Kidney epithelial cell (primary cell): ENCODE measurements at regions not wholly inside any gene's neighbourhood (a gene's known extent, or its start where the extent isn't known, plus 50 kb on each side); places are given as distances from the start of the nearest gene placed in this dataset.

Source experiments
- DNase-seq: peaks from one replicate; pipeline ENCODE4 v3.0.0-alpha.2; 2010; ENCODE audit warnings: low read depth
- H3K27me3 ChIP-seq: 2 replicates; pipeline ENCODE4 v1.6.0; 2011; ENCODE audit warnings: low read length; ENCODE audit not compliant: control insufficient read depth, insufficient read depth
- H3K36me3 ChIP-seq: 2 replicates; pipeline ENCODE4 v1.5.1; 2011; ENCODE audit warnings: low read length; ENCODE audit not compliant: control insufficient read depth, insufficient read depth
- H3K4me3 ChIP-seq: 2 replicates; pipeline ENCODE4 v1.5.1; 2011; ENCODE audit warnings: low read depth, mild to moderate bottlenecking, control low read depth, low read length
- TF ChIP-seq, protein P1 (sequence below): IDR thresholded peaks from 2 replicates; pipeline ENCODE4 v1.5.1; 2011; ENCODE audit warnings: mild to moderate bottlenecking, moderate library complexity, low read length, control low read depth, inconsistent platforms; ENCODE audit not compliant: insufficient read depth, poor library complexity, severe bottlenecking

DNA sequence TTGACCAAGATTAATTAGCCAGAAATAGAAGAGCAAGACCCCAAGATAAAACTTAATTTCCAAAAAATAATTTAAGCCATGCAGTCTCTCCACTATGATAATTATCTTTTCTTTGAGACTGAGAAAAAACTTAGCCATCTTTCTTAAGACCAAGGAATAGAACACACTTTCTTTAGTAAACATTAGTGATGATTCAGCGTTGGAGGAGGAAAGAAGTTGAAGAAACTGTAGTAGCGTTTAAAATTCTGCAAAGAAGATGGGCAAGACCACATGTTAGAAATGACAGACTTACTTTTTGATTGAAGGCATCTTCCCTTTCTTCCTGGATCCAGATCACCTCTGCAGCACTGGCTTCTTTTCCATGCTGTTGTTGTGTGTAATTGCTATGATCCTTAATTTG, 124.8 kb upstream of the RASSF8 start:
- Histone ChIP-seq H3K27me3 (no peaks in the 10 kb centered on the region), H3K36me3 (no peaks in the 10 kb centered on the region), H3K4me3 (no peak overlapping the region)
- no peak for DNase-seq
- TF ChIP-seq, protein P1, sequence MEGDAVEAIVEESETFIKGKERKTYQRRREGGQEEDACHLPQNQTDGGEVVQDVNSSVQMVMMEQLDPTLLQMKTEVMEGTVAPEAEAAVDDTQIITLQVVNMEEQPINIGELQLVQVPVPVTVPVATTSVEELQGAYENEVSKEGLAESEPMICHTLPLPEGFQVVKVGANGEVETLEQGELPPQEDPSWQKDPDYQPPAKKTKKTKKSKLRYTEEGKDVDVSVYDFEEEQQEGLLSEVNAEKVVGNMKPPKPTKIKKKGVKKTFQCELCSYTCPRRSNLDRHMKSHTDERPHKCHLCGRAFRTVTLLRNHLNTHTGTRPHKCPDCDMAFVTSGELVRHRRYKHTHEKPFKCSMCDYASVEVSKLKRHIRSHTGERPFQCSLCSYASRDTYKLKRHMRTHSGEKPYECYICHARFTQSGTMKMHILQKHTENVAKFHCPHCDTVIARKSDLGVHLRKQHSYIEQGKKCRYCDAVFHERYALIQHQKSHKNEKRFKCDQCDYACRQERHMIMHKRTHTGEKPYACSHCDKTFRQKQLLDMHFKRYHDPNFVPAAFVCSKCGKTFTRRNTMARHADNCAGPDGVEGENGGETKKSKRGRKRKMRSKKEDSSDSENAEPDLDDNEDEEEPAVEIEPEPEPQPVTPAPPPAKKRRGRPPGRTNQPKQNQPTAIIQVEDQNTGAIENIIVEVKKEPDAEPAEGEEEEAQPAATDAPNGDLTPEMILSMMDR: no peak

DNA sequence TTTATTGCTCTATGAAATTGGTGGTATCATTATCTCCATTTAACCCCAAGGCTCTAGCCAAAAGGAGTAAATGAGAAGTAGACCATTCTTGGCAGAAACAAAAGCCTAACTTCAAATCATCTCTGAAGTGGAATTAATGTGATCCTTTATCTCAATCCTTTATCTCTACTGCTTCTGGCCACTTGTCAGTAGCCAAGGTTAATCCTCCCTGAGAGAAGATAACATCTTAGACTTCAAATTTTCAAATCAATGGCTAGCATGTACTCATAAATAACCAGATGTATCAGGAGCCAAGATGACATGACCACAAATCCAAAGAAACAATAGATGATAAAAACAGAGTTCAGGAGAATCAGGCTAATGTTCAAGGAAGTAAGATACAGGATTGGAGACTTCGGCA, 123.1 kb upstream of the RASSF8 start:
- Histone ChIP-seq H3K27me3 (no peaks in the 10 kb centered on the region), H3K4me3 (no peak overlapping the region), H3K36me3 (no peaks in the 10 kb centered on the region)
- no peak for DNase-seq
- TF ChIP-seq, protein P1: no peak

DNA sequence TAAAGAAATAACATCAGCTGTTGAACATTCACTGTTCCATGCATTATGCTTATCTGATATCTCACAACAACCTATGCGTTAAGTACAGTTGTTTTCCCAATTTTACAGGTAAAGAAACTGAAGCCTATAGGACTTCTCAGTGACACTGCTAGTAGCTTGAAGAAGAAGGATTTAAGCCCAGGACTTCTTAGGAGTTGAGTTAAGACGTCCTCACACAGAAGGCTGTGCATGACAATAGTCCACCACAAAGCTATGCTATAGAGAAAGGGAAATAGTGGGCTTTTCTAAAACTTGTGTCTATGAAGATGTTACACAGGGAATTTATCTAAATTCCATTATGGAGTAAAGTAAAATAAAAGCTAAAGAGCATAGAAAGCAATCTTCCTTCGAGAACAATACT, 120.5 kb upstream of the RASSF8 start:
- H3K36me3 ChIP-seq: no peaks in the 10 kb centered on the region
- H3K27me3 ChIP-seq: no peaks in the 10 kb centered on the region
- DNase-seq: no peak
- no peak overlapping the region for H3K4me3 ChIP-seq
- TF ChIP-seq, protein P1: no peak

DNA sequence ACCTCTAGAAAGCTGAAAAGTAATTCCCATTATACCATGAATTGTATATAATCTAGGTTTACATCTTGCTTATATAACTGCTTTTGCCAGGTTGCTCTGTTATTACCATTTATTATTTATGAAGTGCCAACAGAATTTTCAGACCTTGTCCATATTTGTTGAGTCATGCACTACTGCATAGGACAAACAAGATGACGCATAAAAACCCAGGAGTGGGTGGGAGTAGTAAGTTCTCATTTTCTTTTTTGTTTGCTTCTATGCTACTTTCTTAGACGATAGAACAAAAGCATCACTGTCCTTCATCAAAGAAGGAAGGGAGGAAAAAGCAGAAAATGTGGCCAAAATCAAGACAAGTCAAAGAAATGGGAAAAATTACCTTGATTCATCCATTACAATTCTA, 119.0 kb upstream of the RASSF8 start:
- Histone ChIP-seq H3K36me3 (no peaks in the 10 kb centered on the region), H3K4me3 (no peak overlapping the region), H3K27me3 (no peaks in the 10 kb centered on the region)
- TF ChIP-seq, protein P1: no peak
- peak; percentile 1 for DNase-seq

DNA sequence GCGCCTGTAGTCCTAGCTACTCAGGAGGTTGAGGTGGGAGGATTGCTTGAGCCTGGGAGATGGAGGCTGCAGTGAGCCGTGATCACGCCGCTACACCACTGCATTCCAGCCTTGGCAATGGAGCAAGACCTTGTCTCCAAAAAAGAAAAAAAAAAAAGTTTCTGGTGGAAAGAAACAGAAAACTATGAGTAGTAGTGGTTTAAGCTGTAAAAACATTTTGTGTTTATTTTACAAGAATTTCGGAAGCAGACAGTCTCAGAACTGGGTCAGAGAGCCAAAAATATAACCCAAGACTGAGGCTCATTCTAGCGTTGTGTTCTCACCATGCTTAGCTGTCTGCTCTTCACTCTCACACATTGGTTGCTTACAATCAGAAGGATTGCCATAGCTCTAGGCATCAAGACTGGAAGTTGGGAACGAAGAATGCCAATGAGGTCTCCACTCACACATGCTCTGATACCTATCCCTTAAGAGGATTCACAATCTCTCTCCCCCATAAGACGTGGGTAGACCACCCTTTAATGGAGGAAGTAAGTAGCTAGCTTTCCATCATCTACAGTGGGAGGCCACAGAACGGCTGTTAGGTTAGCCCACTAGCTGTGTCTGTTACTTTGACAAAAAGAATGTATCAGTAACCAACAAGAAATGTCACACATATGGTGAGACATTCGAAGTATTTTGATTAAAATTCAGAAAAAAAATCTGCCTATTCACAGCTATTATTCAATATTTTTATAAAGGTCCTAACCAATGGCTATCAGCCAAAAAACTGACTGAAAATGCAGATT, 117.6 kb upstream of the RASSF8 start:
- no peak for DNase-seq

DNA sequence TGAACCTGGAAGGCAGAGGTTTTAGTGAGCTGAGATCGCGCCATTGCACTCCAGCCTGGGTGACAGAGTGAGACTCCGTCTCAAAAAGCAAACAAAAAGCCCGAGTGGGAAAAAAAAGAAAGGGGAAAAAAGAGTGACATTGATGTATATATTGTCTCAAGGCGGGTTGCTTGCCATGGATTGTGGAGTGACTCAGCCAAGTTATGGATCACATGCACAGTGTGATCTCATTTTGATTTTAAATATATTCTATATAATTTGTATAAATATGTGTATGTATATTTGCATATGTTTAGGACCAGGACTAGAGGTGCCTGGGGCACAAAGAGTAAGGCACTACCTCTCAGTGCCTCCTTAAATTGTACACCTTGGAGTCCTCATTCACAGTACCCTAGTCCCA, 116.2 kb upstream of the RASSF8 start:
- Histone ChIP-seq H3K36me3 (no peaks in the 10 kb centered on the region), H3K4me3 (no peak overlapping the region), H3K27me3 (no peaks in the 10 kb centered on the region)
- TF ChIP-seq, protein P1: no peak
- no peak for DNase-seq

More for the DNA sequence above, 117.6 kb upstream of the RASSF8 start:
- TF ChIP-seq, protein P1: no peak
- Histone ChIP-seq H3K27me3 (no peaks in the 10 kb centered on the region), H3K36me3 (no peaks in the 10 kb centered on the region), H3K4me3 (no peak overlapping the region)
